Islet precursor cell (in vitro differentiated cells): ENCODE measurements at regions not wholly inside any gene's neighbourhood (a gene's known extent, or its start where the extent isn't known, plus 50 kb on each side); places are given as distances from the start of the nearest gene placed in this dataset.
"Not testable (repeated sequence)": the region's sequence is repeated elsewhere in the genome, so short reads cannot be mapped to it uniquely, and the experiment has no call there.

ENCODE experiments used
- DNase-seq: peaks from one replicate; pipeline ENCODE4 v3.0.0-alpha.2; 2018

DNA sequence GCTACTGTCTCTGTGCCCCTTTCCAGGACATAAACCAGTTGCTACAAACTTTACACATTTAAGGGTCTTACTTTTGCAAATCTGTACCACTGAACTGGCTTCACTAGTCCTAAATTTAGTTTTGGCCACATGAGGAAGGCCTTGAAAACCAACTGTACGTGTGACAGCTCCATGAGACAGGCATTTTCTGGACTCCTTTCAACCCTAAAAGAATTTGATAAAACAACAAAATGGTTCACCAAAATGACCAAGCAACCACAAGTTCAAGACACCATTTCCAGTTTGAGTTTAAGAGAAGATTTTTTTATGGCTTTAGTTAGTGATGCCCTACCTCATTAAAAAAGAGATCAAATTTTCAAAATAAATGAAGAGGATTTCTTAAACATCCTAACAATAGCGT, 246.4 kb downstream of the ZNF674 start:
- no peak for DNase-seq

DNA sequence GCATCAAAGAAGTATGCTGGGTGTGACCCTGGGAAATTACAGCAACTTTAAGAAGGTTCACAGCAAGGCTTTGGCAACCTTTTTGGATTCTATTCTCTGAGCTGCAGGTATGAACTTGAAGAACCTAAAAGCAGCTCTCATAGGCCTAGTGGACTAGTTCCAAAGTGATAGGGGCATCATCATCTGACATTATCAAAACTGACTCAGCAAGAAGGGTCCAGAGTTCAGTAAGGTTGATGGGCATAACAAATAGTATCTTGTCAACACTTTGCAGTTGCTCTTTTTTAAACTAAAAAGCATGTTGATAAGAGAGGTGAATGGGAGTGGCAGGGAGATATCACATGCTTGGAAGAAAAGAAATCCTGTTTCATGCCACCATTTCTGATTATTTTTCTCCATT, 249.3 kb downstream of the ZNF674 start:
- no peak for DNase-seq

DNA sequence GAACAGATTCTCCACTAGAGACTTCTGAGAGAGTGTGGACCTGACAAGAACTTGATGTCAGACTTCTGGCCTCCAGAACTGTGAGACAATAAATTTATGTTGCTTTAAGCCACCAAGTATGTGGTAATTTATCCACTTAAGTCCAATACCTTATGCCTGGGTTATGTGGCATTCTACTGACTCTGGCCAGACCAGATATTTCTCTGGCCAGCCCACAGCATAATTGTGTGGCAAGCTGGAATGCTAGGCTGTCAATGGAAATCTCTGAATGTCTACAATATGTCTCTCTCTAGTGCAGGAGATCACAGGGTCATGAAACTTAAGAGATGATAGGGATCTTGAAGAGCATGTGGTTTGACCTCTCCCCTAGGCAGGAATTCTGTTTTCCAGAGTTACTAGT, 251.0 kb downstream of the ZNF674 start:
- DNase-seq: peak; percentile 76

DNA sequence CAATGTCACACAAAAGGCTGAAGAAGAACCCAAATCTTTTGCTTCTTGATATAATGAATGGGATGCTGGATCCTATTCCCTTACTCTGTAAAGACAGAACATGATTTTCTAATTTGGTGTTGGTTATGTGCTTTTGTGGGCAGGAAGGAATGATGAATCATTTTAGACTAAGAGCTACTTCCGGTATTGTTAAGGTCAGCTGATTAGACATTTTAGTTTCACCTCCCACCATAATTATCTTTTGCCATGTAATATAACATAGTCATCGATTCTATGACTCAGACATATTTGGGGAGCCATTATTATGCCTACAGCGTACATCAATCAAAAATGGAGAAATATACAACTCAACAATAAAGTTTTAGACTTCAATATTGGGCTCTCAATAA, 265.3 kb downstream of the ZNF674 start:
- no peak for DNase-seq

DNA sequence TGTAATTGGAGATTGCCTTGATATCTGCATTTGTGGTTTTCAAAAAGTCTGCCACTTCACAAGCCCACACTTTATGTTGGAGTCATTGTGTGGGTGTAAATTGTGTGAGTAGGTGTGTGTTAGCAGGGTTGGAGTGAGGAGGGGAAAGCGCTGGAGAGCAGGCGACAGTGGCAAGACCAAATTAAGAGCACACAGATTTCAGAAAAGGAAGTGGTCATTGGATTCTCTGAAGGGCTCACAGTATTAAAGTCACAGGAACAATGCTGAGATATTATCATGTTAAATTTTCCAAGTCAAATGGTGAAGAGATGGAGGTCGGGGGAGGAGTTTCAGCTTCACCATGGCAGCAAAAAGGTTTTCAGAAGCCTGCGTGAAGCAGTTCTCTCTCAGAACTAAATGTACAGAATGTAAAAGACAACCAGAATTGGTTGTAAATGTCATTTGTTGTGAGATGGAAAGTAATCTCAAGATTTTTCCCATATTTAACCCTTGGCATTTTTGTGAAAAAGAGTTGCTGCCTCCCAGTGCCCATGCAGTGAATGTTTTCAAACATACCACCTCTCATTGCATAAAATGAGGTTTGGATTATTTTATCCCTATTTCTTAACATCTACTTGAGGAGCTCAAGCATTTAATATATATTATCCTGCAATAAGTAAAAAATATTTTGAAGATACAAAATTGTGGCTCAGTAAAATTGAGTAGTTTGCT, 265.9 kb downstream of the ZNF674 start:
- no peak for DNase-seq

DNA sequence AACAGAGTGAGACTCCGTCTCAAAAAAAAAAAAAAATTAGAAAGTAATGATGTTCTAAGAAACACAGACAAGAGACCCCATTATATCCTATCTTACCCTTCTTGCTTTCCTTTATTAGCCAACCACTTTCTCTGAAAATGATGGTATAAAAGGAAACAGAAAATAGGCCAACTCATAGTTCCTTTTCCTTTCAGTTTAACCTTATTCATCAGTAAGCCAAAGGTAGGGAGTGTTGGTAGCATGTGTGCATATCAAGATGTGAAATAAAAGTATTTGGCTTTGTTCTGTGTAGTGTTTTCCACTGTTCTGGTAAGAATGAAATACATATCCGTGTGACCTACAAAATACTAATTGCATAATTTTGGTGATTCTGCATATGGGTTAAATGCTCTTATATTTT, 266.6 kb downstream of the ZNF674 start:
- DNase-seq: no peak

DNA sequence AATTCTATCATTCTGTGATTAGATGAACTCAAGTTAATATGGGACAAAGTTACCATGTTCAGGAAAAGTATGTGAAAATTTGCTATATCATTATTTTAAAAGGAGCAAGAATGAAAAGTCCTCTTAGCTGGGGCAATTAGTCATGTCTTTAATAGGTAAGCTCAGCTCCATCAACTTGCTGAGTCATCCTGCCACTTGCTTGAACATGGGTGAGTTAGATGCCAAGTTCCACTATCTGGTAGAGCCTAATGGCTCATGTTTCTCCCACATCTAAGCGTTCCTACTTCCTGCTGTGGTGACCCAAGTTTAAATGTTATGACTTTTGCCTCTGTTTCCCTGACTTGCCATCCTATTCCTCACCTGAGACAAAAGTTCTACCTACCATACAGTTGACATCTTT, 276.8 kb downstream of the ZNF674 start:
- no peak for DNase-seq

DNA sequence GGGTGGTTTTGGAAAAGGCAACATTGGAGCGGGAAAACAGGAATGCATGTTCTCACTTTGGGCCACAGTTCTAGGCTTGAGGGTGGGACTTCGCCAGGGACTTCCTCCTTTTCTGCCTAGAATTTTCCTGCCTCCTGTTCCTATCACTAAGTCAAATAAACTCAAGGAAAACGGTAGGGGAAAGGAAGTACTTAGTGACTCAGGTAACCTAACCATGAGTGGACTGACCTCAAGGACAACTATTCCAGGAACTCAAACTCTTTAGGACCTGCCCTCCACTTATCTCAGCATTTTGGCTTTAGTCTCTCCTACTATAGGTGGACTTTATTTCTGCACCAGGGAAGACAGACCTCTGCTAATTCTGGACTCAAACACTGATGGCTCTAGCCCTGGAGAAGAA, 281.7 kb downstream of the ZNF674 start:
- no peak for DNase-seq

DNA sequence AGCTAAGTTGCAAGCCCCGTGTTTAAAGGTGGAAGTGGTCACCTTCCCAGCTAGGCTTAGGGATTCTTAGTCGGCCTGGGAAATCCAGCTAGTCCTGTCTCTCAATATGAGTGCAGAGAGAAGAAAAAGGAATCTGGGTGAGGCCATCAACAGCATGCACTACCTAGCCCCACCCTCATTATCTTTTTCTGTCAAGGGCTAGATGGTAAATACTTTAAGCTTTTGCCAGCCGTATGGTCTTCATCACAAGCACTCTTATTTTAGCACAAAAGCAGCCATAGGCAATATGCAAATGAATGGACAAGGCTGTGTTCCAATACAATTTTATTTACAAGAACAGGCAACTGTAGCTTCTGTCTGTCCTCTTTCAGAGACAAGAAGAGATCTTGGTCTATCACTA, 282.9 kb downstream of the ZNF674 start:
- no peak for DNase-seq

DNA sequence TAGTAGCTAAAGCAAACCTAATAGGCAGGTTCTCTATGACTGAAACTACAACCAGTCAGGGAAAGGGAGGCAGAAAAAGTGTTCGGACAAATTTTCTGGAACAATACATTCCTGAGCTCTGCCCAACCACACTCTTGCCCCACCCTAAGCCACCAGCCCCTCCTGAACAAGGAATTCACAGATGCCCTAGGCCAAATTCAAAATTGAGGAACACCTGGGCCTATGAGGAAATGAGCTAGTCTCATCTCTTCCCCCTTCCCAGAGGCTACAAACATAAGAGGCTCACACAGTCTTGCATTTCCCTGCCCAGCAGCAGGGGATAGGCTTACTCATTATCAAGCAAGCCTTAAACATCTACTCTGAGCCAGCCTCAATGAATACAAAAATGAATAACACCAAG, 284.7 kb downstream of the ZNF674 start:
- DNase-seq: peak; percentile 80

DNA sequence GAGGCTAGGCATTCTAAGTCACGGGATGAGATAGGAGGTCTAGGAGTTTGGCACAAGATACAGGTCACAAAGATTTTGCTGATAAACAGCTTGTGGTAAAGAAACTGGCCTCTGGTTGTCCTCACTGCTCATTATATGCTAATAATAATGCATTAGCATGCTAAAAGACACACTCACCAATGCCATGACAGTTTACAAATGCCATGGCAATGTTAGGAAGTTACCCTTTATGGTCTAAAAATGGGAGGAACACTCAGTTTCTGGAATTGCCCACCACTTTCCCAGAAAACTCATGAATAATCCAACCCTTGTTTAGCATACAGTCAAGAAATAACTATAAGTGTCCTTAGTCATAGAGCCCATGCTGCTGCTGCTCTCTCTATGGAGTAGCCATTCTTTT, 286.9 kb downstream of the ZNF674 start:
- DNase-seq: no peak

DNA sequence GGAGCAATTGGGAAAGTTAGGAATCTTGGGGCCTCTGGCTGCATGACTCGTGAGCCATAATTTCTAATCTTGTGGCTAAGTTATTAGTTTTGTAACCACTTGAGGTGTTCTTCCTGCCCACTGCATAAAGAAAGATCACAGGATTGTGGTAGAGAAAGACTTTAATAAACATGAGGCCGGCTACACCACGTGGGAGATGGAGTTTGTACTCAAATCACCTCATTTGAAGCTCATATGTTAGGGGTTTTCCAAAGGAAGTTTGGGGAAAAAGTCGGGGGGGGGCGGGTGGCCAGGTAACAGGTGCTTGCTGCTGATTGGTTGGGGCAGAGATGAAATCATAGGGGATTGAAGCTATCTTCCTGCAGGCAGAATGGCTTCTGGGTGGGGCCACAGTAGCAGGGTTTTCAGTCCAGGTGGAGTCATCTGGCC, 287.8 kb downstream of the ZNF674 start:
- no peak for DNase-seq

DNA sequence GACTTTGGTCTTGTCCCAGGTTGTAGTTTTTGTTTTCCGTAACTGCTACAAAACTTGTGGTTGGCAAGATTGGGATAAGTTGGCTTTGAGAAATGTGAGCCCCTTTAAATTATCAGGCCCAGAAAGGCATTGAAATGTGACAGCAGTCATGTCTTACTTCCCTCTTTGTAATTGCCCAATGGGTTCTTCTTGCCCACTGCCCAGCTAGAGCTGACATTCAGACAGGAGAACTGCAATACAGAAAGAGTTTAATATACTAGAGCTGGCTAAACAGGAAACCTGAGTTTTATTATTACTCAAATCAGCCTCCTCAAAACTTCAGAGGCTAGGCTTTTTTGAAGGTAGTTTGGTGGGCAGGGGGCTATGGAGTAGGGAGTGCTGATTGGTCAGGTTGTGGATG, 288.3 kb downstream of the ZNF674 start:
- no peak for DNase-seq

DNA sequence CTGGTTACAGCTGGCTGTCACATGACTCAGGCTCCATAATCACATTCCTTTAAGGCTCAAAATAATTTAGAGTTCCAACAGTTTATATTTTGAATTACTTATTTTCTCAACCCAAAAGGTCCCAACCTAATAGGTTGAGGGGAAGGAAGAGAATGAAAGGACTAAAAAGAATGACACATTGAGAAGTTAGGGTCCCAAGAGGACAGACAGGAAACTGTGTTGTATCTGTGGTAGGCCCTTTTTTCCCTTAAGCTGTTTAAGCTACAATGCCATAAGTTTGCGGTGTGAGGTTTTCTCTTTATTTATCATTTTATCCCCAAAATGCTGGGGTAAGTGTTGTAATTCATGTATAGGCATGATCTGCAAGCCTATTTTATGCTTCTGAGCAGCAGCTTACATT, 290.2 kb downstream of the ZNF674 start:
- DNase-seq: no peak

DNA sequence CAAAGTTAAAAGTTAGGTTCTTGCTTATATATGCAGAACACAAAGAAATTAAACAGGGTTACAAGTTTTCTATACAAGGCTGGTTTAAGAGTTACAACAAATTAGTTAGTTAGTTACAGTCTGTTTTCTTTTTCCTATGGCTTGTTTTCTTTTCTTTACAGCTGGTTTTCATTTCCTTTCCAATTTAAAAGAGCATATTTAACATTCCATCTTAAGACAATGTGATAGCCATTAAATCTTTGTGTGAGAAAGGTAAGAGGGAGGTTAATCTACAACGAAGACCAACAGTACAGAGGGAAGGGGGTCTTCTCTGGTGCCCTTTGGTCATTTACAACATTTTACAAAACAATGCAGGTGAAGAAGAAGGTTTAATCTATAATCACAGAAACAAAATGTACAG, 290.6 kb downstream of the ZNF674 start:
- DNase-seq: no peak

DNA sequence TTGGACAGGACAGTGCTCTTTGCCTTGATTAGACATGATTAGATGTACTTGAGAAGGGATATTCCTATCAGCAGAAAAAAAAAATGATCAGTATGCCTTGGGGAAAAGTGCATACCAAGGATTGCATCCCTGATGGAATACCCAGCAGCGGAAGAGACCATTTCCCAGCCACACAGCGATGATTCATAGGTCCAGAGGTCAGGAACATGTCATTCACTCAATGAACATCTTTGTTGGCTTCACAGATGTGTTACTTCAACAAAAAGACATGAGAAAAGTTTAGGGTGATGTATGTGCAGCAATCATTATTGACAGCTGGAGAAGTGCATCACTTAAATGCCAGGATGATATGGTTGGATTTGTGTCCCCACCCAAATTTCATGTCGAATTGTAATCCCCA, 293.5 kb downstream of the ZNF674 start:
- DNase-seq: peak; percentile 76

DNA sequence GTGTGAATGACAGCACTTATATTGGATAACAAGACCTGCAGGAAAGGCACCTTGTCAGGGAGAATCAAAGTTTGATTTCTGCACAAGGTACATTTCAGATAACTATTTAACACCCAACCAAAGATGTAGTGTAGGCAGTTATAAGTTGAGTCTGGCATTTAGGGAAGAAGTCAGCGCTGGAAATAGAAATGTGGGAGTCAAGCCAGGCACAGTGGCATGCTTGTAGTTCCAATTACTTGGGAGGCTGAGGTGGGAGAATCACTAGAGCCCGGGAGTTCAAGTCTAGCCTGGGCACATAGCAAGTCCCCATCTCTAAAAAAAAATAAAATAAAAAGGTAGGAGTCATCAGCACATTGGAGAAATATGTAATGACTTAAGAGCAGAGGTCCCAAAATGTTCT, 295.1 kb downstream of the ZNF674 start:
- DNase-seq: no peak

DNA sequence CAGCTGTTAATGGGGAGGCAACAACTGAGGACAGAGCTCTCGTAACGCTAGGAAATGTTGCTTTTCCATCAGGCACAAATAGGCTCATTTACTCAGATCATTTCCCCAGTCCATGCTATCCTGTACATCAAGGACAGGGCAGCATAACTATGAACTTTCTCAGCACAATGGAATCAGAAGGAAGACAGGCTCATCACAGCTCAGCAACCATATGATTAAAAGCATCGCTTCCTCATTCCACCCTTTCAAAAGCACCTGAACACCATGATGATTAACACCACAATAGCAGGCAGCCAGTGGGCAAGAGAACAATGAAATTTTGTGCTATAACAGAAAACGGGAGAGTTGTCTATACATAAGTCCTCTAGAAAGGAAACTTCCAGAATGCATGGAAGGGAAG, 297.8 kb downstream of the ZNF674 start:
- no peak for DNase-seq

DNA sequence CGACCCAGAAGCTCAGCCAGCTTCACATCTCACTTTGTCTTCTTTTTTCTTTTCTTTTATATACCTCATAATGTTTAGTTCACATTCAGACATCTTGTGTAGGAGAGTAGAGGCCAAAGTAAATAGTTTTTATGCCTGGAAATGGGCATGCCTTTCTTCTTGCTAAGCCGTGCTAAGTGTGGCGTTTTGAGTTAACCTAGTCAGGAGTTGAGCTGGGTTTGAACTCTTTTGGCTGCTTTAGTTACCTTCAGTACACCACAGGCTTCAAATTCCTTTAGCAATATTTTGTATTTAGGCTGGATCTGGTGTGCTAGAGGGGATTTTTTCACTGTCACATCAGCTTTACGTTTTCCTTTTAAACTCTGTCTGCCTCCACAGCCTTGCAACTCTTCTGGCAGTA, 300.8 kb downstream of the ZNF674 start:
- no peak for DNase-seq

DNA sequence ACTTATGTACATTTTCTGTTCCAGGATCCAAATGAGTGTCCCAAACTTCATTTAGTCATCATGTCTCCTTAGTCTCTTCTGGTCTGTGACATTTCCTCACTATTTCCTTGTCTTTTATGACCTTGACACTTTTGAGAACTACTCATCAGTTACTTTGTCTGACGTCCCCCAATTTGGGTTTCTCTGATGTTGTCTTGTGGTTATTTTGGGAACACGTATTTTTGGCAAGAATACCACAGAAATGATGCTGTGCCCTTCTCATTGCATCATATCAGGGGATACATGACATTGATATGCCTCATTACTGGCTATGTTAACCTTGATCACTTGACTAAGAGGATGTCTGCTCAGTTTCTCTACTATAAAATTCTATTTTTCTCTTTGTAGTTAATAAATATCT, 308.8 kb downstream of the ZNF674 start:
- DNase-seq: no peak

DNA sequence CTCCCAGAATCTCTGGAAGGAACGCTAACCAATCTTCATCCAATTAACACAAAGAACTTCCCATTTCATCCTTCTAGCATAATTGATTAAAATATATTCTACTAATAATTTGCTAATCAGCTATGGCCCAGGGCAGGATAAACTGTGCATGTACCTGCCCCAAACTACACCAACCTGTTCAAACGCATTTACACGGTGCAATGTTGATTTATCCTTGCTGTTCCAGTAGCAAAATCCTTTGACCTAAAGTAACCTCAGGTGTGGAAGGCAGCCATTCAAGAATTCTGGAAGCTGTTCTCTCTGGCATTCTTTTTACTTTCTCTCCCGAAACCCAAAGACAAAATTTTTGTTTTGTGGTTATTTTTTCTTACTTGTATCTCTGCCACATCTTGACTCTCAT, 309.4 kb downstream of the ZNF674 start:
- no peak for DNase-seq

DNA sequence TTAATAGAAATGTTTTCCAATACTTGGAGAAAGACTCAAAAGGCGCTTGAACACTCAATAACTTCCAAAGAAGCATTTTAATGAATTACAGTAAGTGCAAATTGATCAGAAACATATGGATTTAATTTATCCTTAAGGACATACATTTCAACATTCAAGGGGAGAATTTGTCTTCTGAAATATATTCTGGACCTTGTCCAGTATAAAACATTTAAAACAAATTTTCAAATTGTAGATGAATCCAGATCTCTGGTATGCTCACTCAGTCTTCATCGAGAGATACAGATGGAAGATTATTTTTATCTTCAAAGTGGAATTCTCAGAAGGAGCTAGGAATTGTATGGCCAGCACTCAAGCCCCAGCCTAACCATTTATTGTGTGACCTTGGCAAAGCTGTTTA, 310.4 kb downstream of the ZNF674 start:
- no peak for DNase-seq

DNA sequence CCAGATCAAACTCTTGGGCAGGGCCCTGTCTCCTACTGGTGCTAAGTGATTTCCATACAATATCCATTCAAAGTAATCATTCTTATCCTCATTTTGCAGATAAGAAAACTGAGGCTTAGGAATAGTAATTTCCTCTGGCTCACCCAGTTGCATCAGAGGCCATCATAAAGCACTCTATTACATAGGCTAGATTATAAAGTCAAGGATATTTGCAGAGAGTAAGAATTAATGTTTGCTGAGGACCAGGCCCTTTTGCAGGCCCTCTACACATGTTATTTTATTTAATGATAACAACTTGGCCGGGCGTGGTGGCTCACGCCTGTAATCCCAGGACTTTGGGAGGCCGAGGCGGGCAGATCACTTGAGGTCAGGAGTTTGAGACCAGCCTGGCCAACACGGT, 316.8 kb downstream of the ZNF674 start:
- DNase-seq: no peak

DNA sequence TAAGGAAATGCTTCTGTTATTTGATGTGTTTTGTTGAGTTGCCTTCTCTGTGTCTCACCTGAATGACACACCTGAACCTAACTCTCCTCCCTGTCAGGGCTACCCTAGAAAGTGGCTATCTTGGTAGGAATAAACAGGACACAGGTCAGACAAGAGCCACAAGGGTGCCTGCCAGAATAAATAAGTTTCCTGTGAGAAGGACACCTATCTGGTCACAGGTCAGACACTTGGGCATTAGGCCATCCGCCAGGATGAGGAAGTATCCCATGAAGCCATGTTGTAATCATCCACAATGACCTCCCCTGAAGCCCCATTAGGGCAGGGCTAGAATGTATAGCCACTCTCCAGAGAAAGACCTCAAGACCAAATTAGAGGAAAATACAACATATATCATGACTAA, 318.8 kb downstream of the ZNF674 start:
- no peak for DNase-seq

DNA sequence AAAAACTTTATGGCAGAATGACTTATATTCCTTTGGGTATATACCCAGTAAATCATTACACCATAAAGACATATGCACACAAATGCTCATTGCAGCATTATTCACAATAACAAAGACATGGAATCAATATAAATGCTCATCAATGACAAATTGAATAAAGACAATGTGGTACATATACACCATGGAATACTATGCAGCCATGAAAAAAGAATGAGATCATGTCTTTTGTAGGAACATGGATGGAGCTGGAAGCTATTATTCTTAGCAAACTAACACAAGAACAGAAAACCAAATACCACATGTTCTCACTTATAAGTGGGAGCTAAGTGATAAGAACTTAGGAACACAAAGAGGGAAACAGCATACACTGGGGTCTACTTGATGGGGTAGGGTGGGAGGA, 321.7 kb downstream of the ZNF674 start:
- not testable (repeated sequence) for DNase-seq

DNA sequence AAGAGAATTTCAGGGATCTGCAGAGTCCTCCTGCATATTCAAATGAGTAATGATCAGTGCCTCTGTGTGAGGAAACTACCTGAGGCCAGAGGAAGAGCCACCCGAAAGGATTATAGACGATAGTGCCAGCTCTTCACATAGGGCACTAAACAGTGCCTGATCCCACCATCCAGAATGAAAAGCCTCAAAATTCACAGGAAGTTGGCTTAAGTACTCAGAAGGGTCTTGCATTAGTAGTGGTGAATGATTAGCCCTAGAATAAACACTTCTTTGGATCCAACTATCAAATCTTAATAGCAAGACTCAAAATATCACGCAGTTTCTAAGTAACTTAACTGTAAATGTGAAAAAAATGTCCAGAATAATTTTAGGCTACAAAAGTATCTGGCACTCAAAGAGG, 324.4 kb downstream of the ZNF674 start:
- DNase-seq: no peak
